GM18502 (cell line): ENCODE measurements at regions not wholly inside any gene's neighbourhood (a gene's known extent, or its start where the extent isn't known, plus 50 kb on each side); places are given as distances from the start of the nearest gene placed in this dataset.
"Not testable (repeated sequence)": the region's sequence is repeated elsewhere in the genome, so short reads cannot be mapped to it uniquely, and the experiment has no call there.

ENCODE experiments used
- ATAC-seq: cut with Tn5 transposase; IDR thresholded peaks from one replicate; pipeline ENCODE4 v1.9.1; 2021; ENCODE audit warnings: mild to moderate bottlenecking; ENCODE audit not compliant: unreplicated experiment, poor library complexity

DNA sequence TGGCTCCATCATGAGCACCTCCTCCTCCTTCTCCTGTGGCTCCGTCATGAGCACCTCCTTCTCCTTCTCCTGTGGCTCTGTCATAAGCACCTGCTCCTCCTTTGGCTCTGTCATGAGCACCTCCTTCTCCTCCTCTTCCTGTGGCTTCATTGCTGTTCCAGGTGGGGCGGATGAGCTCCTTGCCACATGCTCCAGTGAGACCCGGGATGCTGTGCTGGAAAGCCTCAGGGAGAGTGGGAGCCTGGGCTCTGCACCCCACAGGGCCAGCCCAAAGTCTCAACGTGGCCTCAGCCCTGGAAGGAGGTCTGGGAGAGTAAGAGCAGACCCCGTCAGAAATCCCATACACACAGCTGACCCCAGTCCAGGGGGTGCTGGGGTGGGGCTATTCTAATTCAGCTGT, 380.7 kb downstream of the TCERG1L start:
- no peak for ATAC-seq

DNA sequence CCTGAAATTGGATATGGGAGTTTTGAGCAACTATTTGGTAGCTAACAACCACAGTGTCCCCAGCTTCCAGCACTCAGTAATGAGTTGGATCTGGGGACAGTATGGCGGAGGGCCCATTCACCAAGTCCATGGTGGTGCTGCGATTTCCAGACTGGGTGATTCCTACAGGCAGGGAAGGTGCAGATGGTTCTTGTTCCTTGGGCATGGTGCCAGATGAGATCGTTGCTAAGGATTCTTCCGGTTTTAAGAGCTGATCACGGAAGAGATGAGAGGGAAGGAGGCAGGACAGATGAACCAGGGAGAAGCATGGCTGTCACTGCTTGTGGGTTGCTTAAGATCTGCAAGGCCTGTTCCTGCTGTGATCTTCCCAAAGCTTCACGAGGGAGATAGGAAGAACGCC, 380.3 kb downstream of the TCERG1L start:
- ATAC-seq: no peak

DNA sequence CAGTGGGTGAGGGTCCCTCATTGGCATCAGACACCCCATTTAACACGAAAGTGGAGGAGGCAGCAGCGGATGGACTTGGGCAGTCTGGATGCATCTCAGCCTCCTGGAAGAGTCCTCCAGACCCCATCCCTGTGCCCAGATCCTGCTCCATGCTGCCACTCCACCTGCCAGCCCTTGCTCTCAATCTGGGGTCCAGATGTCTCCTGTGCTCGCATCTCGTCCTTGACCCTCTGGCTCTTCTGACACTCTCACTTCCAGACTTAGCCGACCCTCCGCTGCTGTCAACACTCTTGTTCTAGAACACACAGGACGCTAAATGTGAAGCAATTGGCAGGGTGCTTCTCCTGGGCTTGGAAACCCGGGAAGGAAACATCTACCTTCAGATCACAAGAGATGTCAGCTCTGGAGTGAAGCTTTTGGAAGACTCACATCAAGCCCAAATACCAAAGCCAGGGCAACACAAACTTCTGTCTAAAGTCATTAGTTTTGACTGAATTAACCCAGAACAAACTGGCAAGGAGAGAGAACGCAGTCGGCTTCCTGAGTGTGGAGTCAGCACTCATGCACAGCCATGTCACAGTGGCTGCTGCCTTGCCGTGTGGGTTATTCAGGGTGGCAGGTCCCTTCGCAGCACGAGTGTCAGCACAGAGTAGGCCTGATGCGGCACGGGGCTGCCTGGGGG, 379.1 kb downstream of the TCERG1L start:
- no peak for ATAC-seq

DNA sequence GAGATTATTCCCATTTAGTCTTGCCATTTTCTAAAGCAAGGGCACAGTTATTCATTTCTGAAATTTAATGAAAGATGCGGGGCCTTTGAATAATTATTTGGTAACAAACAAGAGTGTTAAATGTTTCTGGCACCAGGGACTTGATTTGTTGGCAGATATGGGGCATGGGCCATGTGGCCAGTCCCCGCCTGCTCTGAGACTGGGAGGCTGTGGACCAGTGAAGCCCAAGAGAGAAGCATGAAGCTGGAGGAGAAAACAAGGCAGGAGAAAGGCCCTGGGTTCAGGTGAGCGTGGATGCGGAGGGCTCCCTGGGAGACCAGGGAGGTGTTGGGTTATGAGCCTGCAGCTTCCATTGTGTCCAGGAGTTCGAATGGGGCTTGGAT, 378.5 kb downstream of the TCERG1L start:
- ATAC-seq: no peak

DNA sequence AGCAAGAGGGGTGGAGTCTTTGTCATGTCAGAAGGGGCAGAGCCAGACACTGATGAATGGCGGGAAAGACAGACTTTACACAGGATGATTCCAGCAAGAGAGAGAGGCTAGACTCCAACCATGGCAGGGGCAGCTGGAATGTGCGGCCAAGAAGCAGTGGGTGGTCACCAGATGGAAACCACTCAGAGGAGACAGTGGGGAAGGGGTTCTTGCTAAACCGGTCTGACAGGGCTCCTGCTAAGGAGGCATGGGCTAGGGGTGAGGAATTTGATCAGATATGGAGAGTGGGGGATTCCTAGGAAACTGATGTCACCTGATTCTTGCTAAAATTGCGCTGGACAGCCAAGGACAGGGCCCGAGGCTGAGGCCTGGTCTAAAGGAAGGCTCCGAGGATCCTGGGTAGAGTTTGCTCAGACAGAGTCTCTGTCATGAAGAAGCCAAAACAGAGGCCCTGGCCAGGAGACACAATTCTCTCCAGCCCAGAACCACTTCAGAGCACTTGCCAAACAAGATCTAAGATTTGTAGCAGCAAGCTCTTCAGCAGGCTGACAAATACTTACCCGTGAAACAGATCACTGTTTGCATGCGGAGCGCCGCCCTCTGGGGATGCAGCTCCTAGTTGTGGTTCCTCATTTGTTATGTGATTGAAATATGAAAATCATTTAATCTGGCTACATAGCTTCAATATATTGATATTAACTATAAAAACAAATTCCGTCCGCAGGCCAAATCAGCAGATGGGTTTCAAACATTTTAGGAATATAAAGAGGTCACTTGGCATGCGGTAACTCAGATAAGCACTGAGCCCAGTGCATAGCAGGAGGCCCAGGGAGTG, 377.0 kb downstream of the TCERG1L start:
- no peak for ATAC-seq

DNA sequence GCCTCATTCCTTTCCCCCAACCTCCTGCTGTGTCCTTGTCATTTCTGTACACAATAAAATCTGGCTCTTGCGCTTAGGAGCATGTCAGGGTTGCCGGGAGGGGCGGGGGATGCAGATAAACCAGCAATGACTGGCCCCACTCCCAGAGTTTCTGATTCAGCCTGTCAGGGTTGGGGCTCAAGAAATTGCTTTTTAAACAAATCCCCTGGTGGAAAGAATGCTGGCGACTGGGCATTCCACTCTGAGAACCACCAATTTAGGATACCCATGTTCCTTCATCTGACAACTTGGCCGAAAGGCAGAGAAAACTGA, 376.4 kb downstream of the TCERG1L start:
- ATAC-seq: no peak

DNA sequence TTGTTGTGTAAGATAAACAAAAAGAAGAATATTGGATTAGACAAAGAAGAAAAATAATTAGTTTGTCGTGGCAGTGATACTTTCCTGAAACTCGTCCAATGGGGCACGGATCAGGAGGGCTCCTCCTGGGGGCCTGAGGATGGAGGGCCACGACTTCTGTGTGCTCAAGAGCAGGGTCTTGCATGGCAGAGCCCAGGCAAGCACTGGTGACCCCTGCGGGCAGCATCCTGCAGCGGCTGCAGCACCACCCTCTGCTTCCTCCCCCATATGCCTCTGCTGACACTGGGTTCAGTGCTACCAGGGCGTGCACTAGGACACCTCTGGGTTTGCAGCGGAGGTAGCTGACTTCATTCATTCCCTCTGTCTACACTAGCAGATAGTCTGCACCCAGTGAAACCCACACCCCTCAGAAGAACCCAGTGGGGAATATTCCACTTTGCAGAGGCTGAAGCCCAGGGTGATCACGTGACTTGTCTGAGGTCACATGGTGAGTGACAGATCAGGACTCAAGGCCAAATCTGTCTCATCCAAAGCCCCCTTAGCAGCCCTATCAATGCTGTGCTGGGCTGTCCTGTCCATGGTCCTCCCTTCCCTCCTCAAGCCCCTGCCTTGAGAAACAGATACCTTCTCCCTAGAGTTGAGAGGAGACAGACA, 375.5 kb downstream of the TCERG1L start:
- ATAC-seq: no peak

DNA sequence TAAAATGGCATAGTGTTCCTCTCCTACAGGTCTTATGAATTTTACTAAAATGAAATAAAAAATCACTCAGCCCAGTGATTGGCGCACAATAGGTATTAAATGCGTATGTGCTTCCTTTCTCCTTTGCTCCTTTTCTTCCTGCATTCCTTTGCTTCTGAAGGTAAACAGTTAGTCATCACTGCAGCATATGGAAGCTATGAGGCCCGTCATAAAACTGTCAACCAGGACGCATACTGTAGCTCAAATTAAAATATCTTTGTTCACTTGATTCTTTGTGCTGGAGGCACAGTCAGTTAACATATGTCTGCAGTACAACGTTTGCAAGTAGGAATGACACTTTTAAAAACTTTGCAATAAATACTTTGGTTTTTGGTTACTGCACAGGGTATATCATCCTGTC, 374.7 kb downstream of the TCERG1L start:
- no peak for ATAC-seq

DNA sequence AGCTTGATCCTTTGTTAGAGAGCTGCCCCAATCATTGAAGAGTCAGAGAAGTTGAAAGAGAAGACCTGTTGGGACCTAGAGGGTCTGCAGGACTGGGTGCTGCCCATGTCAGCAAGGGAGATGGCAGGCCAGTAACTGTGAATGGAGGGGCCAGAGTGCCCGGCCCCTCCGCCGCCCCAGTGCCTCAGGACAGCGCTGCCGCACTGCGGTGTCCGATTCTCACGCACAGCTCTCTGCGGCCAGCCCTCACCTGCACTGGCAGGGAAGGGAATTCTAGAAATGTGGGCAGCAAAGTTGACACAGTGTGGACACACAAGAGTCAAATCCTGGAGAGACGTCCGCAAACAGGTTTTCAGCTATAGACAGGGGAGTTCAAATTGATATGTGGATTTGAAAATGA, 373.5 kb downstream of the TCERG1L start:
- no peak for ATAC-seq

DNA sequence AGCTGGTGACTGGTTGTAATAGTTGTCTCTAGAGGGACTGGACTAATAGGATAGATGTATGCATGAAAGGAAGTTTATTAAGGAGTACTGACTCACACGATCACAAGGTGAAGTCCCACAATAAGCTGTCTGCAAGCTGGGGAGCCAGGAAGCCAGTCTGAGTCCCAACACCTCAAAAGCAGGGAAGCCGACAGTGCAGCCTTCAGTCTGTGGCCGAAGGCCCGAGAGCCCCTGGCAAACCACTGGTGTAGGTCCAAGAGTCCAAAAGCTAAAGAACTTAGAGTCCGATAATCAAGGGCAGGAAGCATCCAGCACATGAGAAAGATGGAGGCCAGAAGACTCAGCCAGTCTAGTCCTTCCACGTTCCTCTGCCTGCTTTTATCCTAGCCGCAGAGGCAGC, 372.6 kb downstream of the TCERG1L start:
- ATAC-seq: not testable (repeated sequence)

DNA sequence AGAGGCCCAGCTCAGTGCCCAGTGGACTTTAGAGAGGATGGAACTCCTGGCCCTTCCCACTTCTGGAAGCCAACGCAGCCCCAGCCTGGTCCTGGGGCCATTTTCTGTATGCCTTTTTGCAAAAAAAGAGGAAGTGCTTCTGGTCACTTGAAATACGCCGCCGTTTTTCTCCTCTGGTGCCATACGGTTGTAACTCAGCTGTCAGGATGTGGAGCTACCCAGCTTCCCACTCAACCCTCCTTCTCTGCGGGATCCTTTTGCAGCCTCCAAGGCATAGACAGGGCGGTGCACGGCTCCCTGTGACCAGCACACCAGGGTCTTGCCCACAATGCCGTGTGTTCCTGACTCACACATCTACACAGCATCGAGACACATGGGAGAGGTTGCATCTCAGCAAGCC, 369.6 kb downstream of the TCERG1L start:
- no peak for ATAC-seq

DNA sequence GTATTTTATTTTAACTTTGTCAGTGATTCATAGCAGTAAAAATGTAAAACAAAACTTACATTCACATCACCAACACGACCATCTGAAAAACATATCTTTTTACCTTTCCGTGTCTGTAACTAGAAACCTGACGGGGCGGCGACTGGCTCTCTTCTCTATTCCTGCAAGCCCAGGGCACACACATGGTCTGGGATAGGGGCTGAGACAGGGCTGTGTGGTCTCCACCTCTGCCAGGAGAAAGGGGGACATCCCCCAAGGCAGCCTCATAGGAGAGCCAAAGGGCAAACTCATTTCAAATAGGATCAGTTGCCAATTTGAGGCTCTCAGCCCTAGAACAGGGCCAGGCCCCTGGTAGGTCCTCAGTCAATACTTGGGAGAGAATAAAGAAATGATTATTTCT, 359.4 kb downstream of the TCERG1L start:
- no peak for ATAC-seq

DNA sequence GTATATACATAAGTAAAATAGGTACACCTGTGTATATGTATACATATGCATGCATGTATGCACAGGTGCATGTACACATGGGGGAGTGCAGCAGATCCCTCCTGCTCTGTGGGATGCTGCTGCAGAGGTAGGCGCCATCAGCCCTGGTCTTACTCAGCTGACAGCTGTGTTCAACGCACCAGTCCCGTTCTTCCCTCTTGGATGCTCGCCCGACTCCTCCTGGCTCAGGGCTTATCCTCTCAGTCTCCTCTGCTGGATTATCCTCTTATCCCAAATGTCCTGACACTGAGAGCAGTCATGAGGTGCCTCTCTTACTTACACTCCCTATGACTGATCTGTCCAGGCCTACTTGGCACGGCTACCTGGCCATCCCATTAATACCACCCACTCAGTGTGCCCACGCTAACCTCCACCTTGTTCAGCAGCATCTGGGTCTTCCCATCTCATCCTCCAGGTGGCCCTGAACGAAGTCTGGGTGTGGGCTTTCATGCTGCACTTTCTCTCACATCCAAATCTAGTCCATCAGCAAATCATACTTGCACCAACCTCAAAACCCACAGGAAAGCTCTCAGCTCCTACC, 357.1 kb downstream of the TCERG1L start:
- no peak for ATAC-seq

DNA sequence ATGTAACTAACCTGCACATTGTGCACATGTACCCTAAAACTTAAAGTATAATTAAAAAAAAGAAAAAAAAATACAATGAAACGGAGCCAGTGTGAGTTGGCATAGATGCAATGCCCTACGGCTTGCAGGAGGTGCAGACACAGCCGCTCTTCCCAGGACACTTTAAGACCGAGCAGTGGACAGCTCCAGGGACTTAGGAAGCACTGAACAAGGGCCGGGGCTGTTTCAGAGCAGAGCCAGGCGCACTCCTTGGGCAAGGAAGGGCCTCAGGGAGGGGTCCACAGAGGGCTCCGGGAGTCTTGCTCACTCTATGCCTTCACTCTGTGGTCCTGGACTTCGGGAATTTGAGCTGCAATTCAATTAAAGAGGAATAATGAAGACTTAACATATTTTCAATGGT, 355.3 kb downstream of the TCERG1L start:
- ATAC-seq: no peak

DNA sequence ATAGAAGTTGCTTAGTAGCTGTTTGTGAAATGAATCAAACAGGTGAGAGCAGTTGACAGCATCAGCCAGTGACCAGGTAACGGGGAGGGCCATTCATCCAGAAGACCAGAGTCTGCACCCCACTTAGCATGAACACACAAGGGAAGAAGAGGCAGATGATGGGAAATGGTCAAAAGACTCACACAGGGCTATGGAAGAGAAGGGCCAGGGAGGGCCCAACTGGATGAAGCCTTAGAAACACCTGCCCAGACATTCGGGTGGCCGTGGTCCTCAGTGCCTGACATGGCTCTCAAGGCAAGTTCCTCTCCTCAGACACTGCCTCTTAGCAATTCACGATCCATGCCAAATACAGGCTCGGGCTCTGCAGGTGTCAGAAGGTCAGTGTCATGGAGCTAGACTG, 354.1 kb downstream of the TCERG1L start:
- no peak for ATAC-seq

DNA sequence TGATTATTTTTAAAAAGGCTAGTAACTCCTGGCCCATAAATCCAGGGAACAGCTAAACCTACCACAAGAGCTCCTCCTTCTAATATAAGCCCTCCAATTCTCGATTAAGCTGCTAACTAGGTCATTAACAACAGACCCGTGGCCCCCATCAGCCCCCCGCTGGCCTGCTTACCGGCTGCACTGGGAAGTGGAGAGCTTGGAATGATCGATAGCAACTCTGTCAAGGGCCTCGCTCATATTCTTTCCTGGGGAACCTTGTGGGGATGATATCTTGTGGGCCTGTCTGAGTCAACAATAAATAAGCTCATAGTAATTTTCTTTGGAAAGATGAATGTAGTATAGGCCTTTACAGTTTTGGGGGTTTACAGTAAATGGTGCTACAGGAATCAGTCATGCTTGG, 353.5 kb downstream of the TCERG1L start:
- no peak for ATAC-seq

DNA sequence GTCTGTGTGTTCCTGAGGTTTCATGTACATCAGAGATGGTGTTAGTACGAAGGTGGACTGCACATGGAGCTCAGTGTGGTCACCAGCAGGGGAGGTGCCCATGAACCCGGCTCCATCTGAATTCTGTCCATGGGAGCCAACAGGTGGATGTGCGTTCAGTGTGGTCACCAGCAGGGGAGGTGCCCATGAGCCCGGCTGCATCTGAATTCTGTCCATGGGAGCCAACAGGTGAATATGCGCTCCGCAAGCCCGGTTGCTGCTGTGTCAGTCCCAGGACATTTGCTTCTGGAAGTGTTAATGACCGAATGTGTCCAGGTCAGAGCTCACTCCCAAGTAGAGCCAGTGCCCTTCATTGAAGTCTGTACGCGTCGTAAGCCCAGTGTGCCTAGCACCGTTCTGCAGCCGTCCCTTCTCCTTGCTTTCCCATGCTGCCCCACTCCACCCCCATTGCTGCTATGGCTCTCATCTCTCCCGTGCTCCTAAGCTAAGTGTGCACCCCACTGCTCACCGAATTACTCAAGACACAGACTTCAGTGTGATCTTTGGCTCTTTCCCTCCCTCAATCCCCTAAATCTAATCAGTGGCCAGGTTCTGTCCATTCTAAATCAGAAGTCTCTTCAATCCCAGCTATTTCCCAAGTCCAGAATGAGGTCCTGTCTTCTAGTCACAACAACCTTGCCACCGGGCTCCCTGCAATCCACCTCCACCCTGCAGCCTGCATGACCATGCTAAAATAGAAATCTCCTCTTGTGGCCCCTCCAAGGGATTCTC, 352.4 kb downstream of the TCERG1L start:
- ATAC-seq: no peak

DNA sequence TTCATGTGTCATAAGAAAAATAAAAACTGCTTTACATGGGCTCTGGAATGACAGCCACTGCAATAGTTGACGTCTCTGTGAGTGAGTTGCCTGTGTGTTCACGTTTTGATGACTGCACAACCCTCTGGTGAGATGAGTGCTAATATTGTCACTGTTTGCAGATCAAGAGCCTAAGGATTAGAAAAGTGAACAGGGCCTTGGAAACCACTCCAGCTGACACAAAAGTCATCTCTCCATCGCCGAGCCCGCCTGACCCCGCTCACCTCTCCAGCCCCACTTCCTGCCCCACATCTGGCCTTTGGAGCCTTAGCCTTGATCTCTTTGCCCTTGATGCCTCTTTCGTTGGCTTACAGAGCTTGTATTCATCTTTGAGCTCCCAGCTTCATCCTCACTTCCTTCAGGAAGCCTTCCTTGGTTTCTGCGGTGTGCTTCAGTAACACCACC, 351.7 kb downstream of the TCERG1L start:
- no peak for ATAC-seq

DNA sequence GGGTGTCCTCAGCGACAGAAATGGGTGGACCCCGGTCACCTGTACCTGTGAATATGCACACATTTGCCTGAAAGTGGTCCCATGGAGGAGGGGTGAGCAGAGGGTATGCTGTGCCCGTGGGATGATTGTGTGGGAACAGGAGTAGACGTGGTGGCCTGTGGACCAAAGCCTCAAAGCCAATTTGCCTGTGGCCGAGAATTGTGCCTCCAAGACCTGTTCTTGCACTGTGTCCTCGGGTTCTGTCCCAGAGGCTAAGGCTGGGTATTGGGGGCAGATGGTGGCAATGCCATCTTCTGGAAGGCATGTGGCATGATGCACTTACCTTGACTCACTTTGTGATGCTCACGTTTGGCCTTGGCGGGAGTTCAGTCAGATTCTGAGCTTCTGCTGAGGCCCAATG, 351.0 kb downstream of the TCERG1L start:
- no peak for ATAC-seq

DNA sequence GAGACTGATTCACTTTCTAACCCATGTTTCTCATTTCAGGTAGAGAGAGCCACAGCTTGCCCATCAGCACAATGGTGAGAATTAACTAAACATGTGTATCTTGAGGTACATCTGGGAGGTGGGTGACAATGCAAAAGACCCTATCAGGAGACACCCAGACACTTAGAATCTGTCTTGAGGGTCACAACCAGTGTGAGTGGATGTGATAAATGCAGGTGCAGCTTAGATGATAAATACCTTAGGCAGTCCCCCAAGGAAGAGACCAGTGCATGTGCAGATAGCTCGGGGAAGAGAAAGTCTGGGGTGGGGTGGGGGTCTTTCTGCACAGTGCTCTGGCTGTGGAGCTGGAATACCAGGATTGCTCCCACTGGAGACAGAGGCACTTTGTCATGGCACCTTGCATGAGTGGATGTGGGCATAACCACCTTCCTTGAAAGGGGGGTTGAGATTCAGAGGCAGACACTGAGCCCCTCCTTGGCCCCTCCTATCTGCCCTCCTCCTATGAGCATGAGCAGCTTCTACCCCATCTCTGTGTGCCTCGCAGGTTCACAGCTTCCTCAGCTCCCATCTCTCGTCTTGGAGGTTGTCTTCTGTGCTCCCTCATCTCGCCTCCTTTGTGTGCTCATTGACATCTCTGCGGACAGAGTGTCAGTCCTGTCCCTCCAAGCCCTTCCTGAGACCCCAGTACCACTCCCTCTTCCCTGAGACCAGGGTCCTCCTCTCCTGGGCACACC, 349.8 kb downstream of the TCERG1L start:
- no peak for ATAC-seq
